ENCODE measurements at regions not wholly inside any gene's neighbourhood (a gene's known extent, or its start where the extent isn't known, plus 50 kb on each side); places are given as distances from the start of the nearest gene placed in this dataset.

DNA sequence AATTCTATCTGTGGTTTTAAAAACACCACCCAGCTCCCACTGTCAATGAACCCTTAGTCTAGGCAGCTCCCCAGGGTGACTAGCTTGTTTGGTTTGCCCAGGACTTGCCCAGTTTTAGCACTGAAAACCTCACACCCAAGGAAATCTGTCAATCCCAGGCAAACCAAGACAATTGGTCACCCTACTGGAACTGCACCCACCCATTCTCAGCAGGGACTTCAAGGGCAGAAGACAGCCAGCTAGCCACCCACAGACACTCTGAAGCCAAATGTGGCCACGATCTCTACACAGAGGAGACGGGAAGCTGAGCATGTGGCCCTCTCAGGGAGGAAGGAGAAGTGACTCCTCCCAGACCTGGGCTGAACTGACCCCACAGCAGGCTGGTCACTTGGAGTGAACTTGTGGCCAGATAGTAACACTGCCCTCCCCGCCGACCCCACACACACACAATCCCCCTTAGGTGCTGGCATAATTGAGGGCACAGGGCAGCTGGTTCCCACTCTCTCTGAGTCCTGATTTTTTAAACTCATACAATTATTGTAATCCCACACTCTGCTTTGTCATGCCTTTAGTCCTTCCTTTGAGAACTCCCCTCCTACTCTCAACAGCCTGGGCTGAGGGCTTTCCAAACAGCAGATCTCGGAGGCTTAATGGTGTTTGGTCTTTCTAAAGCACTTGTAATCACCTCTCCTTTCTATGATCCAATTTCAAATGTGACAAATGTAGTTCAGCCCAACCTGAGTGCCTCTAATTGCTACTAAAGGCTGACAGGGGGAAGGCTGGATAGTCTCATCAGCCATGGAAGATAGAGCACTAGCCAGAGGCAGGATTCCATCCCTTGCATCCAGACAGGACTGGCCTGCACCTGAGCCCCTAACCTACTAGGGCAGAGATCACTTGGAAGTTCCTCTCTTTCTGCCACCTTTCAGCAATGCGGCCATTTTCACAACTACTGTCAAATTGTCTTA, 74.7 kb upstream of the DRD2 start:
- TF ChIP-seq POLR2AphosphoS5 (IDR thresholded peaks at IDR 0.05; ENCODE audit: low read depth) (no peak), GABPA (IDR thresholded peaks at IDR 0.05; ENCODE audit: low read depth) (no peak)
- TF ChIP-seq, protein P1, sequence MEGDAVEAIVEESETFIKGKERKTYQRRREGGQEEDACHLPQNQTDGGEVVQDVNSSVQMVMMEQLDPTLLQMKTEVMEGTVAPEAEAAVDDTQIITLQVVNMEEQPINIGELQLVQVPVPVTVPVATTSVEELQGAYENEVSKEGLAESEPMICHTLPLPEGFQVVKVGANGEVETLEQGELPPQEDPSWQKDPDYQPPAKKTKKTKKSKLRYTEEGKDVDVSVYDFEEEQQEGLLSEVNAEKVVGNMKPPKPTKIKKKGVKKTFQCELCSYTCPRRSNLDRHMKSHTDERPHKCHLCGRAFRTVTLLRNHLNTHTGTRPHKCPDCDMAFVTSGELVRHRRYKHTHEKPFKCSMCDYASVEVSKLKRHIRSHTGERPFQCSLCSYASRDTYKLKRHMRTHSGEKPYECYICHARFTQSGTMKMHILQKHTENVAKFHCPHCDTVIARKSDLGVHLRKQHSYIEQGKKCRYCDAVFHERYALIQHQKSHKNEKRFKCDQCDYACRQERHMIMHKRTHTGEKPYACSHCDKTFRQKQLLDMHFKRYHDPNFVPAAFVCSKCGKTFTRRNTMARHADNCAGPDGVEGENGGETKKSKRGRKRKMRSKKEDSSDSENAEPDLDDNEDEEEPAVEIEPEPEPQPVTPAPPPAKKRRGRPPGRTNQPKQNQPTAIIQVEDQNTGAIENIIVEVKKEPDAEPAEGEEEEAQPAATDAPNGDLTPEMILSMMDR (IDR thresholded peaks at IDR 0.05; ENCODE audit: insufficient read depth, low read length) = no peak

Measured in HL-60 (cell line).